ENCODE measurements at regions not wholly inside any gene's neighbourhood (a gene's known extent, or its start where the extent isn't known, plus 50 kb on each side); places are given as distances from the start of the nearest gene placed in this dataset.

DNA sequence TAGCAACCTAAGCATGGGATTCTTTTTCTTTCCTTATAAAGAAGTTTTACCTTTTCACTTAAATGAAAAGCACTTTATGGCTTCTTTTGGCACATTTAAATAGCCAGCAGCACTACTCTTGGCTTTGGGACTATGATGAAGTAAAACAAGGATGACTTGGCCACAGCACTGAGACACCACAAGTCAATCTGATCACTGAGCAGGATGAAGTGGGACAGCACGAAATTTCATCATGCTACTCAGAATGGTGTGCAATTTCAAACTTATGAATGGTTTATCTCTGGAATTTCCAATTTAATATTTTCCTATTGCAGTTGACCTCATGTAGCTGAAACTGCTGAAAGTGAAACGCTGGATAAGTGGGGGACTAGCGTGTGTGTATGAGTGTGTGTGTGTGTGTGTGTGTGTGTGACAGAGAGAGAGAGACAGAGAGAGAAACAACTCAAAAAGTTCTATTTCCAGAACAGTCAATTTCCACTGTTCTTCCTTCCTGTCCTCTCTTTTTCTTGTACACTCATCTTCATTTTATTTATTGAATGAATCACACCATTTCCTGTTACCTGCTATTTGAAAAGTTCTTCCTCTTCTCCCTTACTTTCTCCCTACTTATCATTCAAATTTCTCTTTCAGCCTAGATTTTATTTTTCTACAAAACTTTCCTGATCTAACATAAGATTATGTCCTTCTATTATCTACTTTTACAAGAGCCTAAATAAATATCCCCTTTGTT, 414.2 kb upstream of the MIR17HG start:
- ATAC-seq (no peak), DNase-seq (ENCODE audit: low spot score) (no peak)
- Histone ChIP-seq H3K79me2 (replicated peaks; ENCODE audit: insufficient read depth) (no peaks in the 10 kb centered on the region), H3K27me3 (ENCODE audit: insufficient read depth) (no peaks in the 10 kb centered on the region), H3K4me2 (no peak overlapping the region), H3K36me3 (ENCODE audit: insufficient read depth) (no peaks in the 10 kb centered on the region), H4K20me1 (replicated peaks; ENCODE audit: insufficient read depth) (no peaks in the 10 kb centered on the region), H3F3A (replicated peaks; ENCODE audit: low read depth) (no peaks in the 10 kb centered on the region), H3K4me3 (no peak overlapping the region), H3K4me1 (ENCODE audit: insufficient read depth) (no peaks in the 10 kb centered on the region), H2AFZ (no peak overlapping the region), H3K9me2 (ENCODE audit: insufficient read depth) (0 out of 2 replicates have a peak, but pooled peaks cover 4% of the 10 kb centered on the region), H3K27ac (ENCODE audit: low read depth) (no peak overlapping the region)
- Mint-ChIP-seq H3K27me3 (ENCODE audit: insufficient read depth, low read depth, poor library complexity) (no peaks in the 10 kb centered on the region), H3K36me3 (ENCODE audit: low read depth) (0 out of 3 replicates have a peak, but pooled peaks cover 2% of the 10 kb centered on the region), H3K4me3 (no peak overlapping the region), H3K9me3 (peaks cover 4% of the 10 kb centered on the region; the same call in 1 of the 3 replicates), H3K27ac (peak overlapping the region; percentile 46; the same call in 1 of the 2 replicates), H3K4me1 (no peaks in the 10 kb centered on the region)
- TF ChIP-seq ZNF331 (CRISPR knock-in tag; IDR thresholded peaks at IDR 0.05; ENCODE audit: low read depth) = no peak
- no peak for TF ChIP-seq POLR2AphosphoS5 (IDR thresholded peaks at IDR 0.05; ENCODE audit: low read depth)
- TF ChIP-seq, protein P1, sequence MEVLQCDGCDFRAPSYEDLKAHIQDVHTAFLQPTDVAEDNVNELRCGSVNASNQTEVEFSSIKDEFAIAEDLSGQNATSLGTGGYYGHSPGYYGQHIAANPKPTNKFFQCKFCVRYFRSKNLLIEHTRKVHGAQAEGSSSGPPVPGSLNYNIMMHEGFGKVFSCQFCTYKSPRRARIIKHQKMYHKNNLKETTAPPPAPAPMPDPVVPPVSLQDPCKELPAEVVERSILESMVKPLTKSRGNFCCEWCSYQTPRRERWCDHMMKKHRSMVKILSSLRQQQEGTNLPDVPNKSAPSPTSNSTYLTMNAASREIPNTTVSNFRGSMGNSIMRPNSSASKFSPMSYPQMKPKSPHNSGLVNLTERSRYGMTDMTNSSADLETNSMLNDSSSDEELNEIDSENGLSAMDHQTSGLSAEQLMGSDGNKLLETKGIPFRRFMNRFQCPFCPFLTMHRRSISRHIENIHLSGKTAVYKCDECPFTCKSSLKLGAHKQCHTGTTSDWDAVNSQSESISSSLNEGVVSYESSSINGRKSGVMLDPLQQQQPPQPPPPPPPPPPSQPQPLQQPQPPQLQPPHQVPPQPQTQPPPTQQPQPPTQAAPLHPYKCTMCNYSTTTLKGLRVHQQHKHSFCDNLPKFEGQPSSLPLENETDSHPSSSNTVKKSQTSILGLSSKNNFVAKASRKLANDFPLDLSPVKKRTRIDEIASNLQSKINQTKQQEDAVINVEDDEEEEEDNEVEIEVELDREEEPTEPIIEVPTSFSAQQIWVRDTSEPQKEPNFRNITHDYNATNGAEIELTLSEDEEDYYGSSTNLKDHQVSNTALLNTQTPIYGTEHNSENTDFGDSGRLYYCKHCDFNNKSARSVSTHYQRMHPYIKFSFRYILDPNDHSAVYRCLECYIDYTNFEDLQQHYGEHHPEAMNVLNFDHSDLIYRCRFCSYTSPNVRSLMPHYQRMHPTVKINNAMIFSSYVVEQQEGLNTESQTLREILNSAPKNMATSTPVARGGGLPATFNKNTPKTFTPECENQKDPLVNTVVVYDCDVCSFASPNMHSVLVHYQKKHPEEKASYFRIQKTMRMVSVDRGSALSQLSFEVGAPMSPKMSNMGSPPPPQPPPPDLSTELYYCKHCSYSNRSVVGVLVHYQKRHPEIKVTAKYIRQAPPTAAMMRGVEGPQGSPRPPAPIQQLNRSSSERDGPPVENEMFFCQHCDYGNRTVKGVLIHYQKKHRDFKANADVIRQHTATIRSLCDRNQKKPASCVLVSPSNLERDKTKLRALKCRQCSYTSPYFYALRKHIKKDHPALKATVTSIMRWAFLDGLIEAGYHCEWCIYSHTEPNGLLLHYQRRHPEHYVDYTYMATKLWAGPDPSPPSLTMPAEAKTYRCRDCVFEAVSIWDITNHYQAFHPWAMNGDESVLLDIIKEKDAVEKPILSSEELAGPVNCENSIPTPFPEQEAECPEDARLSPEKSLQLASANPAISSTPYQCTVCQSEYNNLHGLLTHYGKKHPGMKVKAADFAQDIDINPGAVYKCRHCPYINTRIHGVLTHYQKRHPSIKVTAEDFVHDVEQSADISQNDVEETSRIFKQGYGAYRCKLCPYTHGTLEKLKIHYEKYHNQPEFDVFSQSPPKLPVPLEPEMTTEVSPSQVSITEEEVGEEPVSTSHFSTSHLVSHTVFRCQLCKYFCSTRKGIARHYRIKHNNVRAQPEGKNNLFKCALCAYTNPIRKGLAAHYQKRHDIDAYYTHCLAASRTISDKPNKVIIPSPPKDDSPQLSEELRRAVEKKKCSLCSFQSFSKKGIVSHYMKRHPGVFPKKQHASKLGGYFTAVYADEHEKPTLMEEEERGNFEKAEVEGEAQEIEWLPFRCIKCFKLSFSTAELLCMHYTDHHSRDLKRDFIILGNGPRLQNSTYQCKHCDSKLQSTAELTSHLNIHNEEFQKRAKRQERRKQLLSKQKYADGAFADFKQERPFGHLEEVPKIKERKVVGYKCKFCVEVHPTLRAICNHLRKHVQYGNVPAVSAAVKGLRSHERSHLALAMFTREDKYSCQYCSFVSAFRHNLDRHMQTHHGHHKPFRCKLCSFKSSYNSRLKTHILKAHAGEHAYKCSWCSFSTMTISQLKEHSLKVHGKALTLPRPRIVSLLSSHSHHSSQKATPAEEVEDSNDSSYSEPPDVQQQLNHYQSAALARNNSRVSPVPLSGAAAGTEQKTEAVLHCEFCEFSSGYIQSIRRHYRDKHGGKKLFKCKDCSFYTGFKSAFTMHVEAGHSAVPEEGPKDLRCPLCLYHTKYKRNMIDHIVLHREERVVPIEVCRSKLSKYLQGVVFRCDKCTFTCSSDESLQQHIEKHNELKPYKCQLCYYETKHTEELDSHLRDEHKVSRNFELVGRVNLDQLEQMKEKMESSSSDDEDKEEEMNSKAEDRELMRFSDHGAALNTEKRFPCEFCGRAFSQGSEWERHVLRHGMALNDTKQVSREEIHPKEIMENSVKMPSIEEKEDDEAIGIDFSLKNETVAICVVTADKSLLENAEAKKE (CRISPR knock-in tag; IDR thresholded peaks at IDR 0.05) = no peak
- TF ChIP-seq JUNB (IDR thresholded peaks at IDR 0.05; ENCODE audit: unreplicated experiment) = no peak
- no peak for TF ChIP-seq EZH2phosphoT487 (IDR thresholded peaks at IDR 0.05; ENCODE audit: unreplicated experiment)
- TF ChIP-seq, protein P2, sequence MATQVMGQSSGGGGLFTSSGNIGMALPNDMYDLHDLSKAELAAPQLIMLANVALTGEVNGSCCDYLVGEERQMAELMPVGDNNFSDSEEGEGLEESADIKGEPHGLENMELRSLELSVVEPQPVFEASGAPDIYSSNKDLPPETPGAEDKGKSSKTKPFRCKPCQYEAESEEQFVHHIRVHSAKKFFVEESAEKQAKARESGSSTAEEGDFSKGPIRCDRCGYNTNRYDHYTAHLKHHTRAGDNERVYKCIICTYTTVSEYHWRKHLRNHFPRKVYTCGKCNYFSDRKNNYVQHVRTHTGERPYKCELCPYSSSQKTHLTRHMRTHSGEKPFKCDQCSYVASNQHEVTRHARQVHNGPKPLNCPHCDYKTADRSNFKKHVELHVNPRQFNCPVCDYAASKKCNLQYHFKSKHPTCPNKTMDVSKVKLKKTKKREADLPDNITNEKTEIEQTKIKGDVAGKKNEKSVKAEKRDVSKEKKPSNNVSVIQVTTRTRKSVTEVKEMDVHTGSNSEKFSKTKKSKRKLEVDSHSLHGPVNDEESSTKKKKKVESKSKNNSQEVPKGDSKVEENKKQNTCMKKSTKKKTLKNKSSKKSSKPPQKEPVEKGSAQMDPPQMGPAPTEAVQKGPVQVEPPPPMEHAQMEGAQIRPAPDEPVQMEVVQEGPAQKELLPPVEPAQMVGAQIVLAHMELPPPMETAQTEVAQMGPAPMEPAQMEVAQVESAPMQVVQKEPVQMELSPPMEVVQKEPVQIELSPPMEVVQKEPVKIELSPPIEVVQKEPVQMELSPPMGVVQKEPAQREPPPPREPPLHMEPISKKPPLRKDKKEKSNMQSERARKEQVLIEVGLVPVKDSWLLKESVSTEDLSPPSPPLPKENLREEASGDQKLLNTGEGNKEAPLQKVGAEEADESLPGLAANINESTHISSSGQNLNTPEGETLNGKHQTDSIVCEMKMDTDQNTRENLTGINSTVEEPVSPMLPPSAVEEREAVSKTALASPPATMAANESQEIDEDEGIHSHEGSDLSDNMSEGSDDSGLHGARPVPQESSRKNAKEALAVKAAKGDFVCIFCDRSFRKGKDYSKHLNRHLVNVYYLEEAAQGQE (IDR thresholded peaks at IDR 0.05; ENCODE audit: unreplicated experiment) = no peak
- no peak for TF ChIP-seq ZNF114 (CRISPR knock-in tag; IDR thresholded peaks at IDR 0.05)
- TF ChIP-seq, protein P3, sequence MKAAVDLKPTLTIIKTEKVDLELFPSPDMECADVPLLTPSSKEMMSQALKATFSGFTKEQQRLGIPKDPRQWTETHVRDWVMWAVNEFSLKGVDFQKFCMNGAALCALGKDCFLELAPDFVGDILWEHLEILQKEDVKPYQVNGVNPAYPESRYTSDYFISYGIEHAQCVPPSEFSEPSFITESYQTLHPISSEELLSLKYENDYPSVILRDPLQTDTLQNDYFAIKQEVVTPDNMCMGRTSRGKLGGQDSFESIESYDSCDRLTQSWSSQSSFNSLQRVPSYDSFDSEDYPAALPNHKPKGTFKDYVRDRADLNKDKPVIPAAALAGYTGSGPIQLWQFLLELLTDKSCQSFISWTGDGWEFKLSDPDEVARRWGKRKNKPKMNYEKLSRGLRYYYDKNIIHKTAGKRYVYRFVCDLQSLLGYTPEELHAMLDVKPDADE (IDR thresholded peaks at IDR 0.05) = no peak
- TF ChIP-seq CREB1 (CRISPR knock-in tag; IDR thresholded peaks at IDR 0.05; ENCODE audit: low read depth) = no peak
- TF ChIP-seq STAT1 (IDR thresholded peaks at IDR 0.05; ENCODE audit: unreplicated experiment) = no peak
- no peak for TF ChIP-seq NANOG (IDR thresholded peaks at IDR 0.05; ENCODE audit: borderline replicate concordance)
- TF ChIP-seq EZH2 (IDR thresholded peaks at IDR 0.05; ENCODE audit: low read depth, unreplicated experiment) = no peak
- TF ChIP-seq, protein P4, sequence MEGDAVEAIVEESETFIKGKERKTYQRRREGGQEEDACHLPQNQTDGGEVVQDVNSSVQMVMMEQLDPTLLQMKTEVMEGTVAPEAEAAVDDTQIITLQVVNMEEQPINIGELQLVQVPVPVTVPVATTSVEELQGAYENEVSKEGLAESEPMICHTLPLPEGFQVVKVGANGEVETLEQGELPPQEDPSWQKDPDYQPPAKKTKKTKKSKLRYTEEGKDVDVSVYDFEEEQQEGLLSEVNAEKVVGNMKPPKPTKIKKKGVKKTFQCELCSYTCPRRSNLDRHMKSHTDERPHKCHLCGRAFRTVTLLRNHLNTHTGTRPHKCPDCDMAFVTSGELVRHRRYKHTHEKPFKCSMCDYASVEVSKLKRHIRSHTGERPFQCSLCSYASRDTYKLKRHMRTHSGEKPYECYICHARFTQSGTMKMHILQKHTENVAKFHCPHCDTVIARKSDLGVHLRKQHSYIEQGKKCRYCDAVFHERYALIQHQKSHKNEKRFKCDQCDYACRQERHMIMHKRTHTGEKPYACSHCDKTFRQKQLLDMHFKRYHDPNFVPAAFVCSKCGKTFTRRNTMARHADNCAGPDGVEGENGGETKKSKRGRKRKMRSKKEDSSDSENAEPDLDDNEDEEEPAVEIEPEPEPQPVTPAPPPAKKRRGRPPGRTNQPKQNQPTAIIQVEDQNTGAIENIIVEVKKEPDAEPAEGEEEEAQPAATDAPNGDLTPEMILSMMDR (conservative IDR thresholded peaks at IDR 0.05; ENCODE audit: low read depth in 2 of 2) = no peak

Data from GM23338 (cell line).